Thoracic aorta (tissue), 2 donors: ENCODE measurements at regions not wholly inside any gene's neighbourhood (a gene's known extent, or its start where the extent isn't known, plus 50 kb on each side); places are given as distances from the start of the nearest gene placed in this dataset.

Experiments used
- ATAC-seq: fragments of 150-250 bp; one replicate; pipeline ENCODE4 v1.8.0; 2017; ENCODE audit warnings: low read depth; ENCODE audit not compliant: insufficient number of reproducible peaks, low FRiP score
- DNase-seq: peaks from one replicate; pipeline ENCODE4 v3.0.0-alpha.2; 2020; ENCODE audit warnings: low spot score
- H3K27ac ChIP-seq, 2 donors: fragments of 200-600 bp; sonication (generic); 1 replicate in 1 of 2; 2 replicates in 1 of 2; pipeline ENCODE4 v1.5.1; 2016; ENCODE audit warnings: mild to moderate bottlenecking in 2 of 2, moderate library complexity in 2 of 2
- H3K27me3 ChIP-seq: fragments of 200-600 bp; sonication (generic); replicated peaks from 2 replicates; pipeline ENCODE4 v1.6.0; 2016; ENCODE audit warnings: mild to moderate bottlenecking; ENCODE audit not compliant: insufficient read depth
- H3K36me3 ChIP-seq: fragments of 200-600 bp; sonication (generic); one replicate; pipeline ENCODE4 v1.5.1; 2016
- H3K4me1 ChIP-seq, 2 donors: fragments of 200-600 bp; sonication (generic); 1 replicate in 1 of 2; 2 replicates in 1 of 2; pipeline versions ENCODE4 v1.5.1 to v1.6.0; 2016; ENCODE audit warnings: low read depth in 2 of 2, mild to moderate bottlenecking in 1 of 2; ENCODE audit not compliant: control insufficient read depth in 1 of 2
- H3K4me3 ChIP-seq: fragments of 200-600 bp; sonication (generic); 2 replicates; pipeline ENCODE4 v1.5.1; 2016; ENCODE audit warnings: mild to moderate bottlenecking
- H3K9me3 ChIP-seq: fragments of 200-600 bp; sonication (generic); 2 replicates; pipeline ENCODE4 v1.5.1; 2016
- TF ChIP-seq, protein P1 (sequence below): fragments of 200-600 bp; sonication (generic); IDR thresholded peaks from one replicate; pipeline ENCODE4 v1.5.1; 2019; ENCODE audit warnings: antibody characterized with exemption

DNA sequence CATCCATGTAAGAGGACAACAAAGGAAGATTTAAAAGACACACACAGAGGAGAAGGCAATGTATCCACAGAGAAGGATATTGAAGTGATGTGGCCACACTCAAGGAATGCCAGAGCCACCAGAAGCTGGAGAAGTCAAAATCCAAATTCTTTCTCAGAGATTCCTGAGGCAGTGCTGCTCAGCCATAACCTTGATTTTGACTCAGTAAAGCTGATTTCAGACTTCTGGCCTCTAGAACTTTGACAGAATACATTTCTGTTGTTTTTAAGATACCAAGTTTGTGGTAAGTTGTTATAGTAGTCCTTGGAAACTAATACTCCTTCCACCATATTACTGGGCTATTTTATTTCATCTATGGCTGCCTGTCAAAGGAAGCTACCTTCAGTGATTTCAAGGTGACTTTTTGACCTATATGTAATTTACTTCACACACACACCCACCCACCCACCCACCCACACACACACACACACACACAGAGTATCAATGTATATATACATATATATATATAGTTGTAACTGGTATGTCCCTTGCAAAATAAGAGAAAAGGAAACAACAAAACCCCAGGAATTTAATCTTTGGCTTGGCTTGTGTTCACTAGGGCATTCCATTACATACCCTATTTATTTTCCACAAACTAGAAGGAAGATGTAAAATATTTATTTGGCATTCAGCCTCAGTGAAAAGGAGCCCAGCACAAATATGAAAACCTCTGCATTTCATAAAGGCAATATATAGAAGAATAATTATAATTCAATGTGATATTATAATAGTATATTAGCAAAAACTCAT, 142.1 kb upstream of the PTGFR start:
- Histone ChIP-seq H3K4me1 (no peaks in the 10 kb centered on the region), H3K4me3 (no peak overlapping the region), H3K36me3 (no peaks in the 10 kb centered on the region), H3K27ac (no peak overlapping the region), H3K27me3 (no peaks in the 10 kb centered on the region), H3K9me3 (no peaks in the 10 kb centered on the region)
- DNase-seq (no peak), ATAC-seq (no peak)
- TF ChIP-seq, protein P1, sequence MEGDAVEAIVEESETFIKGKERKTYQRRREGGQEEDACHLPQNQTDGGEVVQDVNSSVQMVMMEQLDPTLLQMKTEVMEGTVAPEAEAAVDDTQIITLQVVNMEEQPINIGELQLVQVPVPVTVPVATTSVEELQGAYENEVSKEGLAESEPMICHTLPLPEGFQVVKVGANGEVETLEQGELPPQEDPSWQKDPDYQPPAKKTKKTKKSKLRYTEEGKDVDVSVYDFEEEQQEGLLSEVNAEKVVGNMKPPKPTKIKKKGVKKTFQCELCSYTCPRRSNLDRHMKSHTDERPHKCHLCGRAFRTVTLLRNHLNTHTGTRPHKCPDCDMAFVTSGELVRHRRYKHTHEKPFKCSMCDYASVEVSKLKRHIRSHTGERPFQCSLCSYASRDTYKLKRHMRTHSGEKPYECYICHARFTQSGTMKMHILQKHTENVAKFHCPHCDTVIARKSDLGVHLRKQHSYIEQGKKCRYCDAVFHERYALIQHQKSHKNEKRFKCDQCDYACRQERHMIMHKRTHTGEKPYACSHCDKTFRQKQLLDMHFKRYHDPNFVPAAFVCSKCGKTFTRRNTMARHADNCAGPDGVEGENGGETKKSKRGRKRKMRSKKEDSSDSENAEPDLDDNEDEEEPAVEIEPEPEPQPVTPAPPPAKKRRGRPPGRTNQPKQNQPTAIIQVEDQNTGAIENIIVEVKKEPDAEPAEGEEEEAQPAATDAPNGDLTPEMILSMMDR = no peak

DNA sequence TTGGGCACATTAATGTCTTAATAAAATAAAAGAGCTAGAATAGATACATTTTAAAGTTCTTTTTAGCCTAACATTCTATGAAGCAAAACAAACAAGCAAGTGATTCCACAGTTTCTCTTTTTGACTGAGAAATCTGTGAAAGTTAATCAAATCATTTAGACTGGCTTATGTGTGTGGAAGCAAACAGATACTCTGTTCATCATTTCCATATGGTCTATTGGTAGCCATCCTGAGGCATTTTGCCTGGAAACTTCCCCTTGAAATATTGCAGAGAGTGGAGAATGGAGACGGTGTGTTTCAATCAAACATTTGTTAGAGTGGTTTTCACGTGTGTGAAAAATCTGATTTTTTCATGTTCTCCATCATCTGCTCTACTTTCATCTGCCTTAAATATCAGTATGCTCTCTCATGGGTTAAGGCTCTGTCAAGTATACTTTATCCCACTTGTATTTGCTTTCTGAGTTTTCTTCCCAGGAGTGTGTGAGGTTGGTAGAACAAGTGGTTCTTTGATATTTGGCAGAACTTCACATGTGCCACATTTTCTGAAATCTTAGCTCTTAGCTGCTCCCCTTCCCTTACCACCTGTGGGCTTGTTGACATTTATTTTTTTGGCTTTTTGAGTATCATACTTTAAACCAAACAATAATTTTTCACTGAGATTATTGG, 139.1 kb upstream of the PTGFR start:
- no peaks in the 10 kb centered on the region for H3K36me3 ChIP-seq
- H3K9me3 ChIP-seq = no peaks in the 10 kb centered on the region
- no peaks in the 10 kb centered on the region for H3K27me3 ChIP-seq
- no peak for ATAC-seq
- H3K4me1 ChIP-seq = no peaks in the 10 kb centered on the region
- TF ChIP-seq, protein P1 = no peak
- no peak for DNase-seq
- H3K27ac ChIP-seq = no peak overlapping the region
- H3K4me3 ChIP-seq = no peak overlapping the region

DNA sequence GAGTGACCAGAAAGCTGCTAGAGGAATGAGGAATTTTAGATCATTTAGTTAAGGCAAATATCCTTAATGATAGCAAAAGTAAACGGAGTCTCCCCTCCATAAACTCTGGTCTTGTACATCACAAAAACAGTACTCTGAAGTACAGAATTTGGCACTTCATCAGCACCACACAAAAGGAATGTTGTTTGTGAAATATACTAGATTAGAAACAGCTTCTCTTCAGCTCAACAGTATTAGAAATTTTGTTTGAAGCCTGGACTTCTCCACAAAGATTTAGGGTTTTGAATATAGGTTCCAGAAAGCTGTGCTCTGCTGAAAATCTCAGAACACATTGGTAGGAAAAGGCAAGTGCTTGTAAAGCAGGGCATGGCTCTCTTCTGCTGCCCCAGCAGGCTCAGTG, 135.1 kb upstream of the PTGFR start:
- no peaks in the 10 kb centered on the region for H3K36me3 ChIP-seq
- no peak overlapping the region for H3K27ac ChIP-seq
- H3K4me1 ChIP-seq = no peaks in the 10 kb centered on the region
- H3K9me3 ChIP-seq = no peaks in the 10 kb centered on the region
- TF ChIP-seq, protein P1 = no peak
- DNase-seq (no peak), ATAC-seq (no peak)
- no peak overlapping the region for H3K4me3 ChIP-seq
- H3K27me3 ChIP-seq = no peaks in the 10 kb centered on the region

GRCh38 chr1:78358165-78358564, 132.6 kb upstream of the PTGFR start:
- Histone ChIP-seq H3K36me3 (no peaks in the 10 kb centered on the region), H3K9me3 (no peaks in the 10 kb centered on the region), H3K4me3 (no peak overlapping the region), H3K4me1 (no peaks in the 10 kb centered on the region), H3K27me3 (no peaks in the 10 kb centered on the region), H3K27ac (no peak overlapping the region)
- no peak for ATAC-seq
- DNase-seq = no peak
- TF ChIP-seq, protein P1 = no peak

DNA sequence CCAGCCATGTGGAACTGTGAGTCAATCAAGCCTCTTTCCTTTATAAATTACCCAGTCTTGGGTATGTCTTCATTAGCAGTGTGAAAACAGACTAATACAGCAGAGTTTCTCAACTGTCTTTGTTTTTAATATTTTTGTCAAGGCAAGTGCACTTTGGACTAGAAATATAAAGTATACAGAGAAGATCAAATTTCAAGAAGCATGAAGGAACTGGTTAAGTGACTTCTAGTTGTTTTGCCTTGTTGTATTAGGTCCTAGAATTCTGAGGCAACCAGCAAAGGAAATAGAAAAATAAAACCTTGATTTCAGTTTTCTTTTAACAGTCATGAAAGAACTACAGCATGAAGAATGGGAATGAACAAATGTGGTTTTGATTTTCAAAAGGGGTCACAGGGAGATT, 131.1 kb upstream of the PTGFR start:
- TF ChIP-seq, protein P1 = no peak
- no peak for ATAC-seq
- no peaks in the 10 kb centered on the region for H3K27me3 ChIP-seq
- no peaks in the 10 kb centered on the region for H3K9me3 ChIP-seq
- H3K4me3 ChIP-seq = no peak overlapping the region
- no peak overlapping the region for H3K27ac ChIP-seq
- no peaks in the 10 kb centered on the region for H3K36me3 ChIP-seq
- no peak for DNase-seq
- H3K4me1 ChIP-seq = no peaks in the 10 kb centered on the region
